HG03103 (cell line): ENCODE measurements at regions not wholly inside any gene's neighbourhood (a gene's known extent, or its start where the extent isn't known, plus 50 kb on each side); places are given as distances from the start of the nearest gene placed in this dataset.
A peak's percentile ranks its signal among the peaks of the same experiment; 100 is the strongest.

Experiments used
- ATAC-seq: cut with Tn5 transposase; IDR thresholded peaks from one replicate; pipeline ENCODE4 v1.9.1; 2021; ENCODE audit warnings: low read depth; ENCODE audit not compliant: unreplicated experiment

DNA sequence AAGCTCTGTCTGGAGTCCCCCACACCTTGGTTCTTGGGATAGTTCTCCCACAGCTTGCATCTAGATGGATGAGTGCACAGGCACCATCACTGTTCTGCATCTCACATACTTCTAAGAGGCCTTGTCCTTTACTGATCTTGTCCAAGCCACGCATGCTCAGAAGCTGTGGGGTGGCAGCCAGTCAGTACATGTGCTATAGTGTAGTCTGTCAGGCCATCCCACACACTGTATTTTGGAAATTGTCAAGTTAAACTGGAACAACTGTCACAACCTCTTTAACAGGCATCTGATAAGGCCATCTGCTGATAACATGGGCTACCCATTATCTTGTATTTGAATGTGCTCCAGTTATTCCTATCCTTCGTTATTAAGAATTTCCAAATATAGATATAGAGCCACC, 296.5 kb upstream of the AZI2 start:
- no peak for ATAC-seq

DNA sequence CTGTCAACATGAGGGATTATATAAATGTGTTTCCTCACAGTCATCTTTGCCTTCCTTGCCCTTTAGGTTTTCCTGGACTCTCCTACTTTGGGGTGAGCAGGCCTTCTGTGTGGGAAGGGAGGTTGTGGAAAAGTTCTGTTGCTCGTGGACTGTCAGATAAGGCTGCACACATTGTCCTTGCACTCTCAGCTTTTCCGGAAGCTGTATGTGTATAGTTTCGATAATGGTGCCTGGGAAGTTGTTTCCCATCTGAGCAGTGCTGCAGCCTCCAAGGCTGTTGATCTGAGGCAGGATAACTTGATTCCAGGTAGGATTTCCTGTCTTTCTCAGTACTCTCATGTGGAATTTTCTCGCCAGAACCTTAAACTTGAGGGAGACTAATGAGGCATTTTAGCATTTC, 297.8 kb upstream of the AZI2 start:
- ATAC-seq: no peak

DNA sequence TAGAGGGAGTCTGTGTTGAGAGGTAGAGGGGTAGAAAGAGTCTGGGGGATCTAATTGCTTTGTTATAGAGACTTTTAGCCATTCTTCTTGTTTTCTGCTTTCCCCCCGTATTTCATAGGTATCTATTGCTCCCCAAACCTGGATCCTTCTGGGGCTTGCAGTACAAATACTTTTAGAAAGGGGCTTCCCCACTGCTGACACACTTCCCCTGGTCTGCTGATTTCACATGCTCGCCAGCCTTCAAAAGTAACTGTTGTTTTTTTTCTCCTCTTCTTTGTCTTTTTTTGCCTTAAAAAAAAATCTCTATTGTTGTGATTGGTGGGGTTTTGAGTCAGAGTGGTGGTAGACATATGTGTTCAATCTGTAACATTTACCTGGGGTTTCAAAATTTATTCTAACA, 300.6 kb upstream of the AZI2 start:
- no peak for ATAC-seq

DNA sequence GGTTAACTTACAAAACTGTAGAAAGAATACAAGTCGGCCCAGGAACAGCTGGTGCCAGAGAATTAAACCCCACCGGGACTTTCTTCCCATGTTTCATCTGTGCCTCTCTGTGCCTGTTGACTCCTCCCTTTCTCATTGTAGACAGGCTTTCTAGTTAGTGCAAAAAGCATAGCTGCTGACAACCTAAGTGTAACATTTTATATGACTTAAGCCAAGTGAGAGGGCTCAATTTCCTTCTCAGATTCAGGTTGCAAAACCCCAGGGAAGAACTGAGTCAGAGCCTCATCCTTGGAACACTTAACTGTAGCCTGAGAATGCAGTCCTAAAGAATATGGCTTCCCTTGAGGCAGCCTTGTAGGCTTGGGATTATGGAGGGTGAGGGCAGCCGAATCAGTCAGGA, 302.5 kb upstream of the AZI2 start:
- no peak for ATAC-seq

DNA sequence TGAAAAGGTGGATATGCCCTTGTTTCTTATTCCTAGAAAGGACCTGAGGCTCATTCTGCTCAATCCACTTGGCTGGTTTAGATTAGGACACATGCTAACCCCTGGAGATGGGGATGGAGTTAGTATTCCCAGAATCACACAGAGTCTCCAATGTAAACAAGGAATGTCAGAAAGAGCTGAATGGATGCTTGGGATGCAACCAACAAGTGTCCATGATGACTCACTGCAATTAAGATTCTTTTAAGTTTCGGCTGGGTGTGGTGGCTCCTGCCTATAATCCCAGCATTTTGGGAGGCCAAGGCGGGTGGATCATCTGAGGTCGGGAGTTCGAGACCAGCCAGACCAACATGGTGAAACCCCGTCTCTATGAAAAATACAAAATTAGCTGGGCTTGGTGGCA, 315.5 kb upstream of the AZI2 start:
- ATAC-seq: no peak

DNA sequence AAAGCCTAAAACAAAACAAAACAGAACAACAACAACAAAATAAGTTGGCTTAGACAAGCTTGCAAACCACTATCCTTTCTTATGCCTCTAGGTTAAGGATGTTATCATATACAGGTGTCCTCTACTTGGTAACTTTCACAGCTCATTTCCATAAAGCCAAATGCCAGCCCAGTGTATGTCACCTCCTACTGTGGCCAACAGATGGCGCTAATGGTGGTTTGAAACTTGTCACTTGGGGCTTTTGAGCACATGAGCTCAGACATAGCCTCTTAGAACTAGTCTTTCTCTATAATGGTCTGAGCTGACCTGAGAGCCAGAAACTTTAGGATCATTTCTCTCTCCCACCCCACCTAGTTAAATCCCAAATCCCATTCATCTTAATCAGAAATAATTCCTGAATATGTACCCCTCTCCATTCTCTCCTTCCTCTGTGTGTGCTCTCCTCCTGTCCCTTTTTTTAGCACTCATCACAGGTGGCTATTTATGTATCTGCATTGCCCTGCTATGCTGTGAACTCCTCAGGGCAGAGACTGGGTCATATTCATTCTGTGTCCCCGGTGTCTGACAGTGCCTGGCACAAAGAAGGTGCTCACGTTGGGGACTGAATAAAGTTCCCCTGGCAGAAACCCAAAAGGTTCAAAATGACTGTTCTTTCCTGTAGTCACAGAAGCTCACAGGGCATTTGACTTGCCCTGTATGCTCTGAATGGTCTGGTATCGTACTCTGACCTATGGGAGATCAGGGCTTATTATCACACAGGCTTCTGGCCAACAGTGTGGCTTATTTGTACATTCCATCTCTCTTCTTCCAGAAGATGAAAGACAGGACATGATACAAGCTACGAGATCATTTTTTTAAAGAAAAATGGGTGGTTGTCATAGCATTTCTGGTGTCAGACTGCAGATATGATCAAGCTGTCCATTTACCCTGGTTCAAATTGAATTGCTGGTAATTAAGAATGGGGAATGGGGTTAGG, 319.3 kb upstream of the AZI2 start:
- ATAC-seq: peak; percentile 95

DNA sequence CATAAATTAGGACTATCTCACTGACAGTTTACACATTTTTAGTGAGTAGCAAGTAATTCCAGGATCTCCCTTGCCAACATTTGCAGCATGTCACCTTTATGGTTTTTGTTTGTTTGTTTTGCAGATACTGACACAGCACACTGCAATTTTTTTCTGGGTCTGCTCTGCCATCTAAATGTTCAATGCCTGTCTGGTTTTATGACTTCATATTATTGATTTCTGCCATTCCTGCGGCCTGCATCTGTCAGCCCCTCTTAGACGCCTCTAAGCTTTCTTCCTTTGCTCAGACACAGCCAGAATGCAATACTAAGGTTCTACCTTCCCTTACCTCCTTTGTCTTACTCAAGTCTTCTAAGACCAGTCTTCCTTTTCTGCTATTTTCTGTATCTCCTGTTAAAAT, 321.2 kb upstream of the AZI2 start:
- ATAC-seq: no peak

DNA sequence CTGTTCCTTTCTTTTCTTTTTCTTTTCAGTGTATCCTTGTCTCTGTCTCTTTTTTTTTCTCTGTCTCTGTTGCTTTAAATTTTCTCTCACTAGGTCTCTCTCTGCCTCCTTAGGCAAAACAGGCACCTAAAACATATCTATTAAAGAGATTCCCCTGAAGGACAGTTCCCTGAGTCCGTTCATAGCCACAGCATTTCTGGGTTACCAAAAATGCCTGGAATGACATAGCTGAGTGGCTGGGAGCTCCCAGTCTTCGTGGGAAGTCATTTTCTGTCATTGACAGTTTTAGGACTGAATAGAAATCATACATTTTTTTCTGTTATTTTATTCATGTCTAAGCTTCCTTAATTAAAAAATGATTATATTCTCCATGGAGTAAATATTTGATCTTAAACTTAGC, 323.8 kb upstream of the AZI2 start:
- no peak for ATAC-seq

DNA sequence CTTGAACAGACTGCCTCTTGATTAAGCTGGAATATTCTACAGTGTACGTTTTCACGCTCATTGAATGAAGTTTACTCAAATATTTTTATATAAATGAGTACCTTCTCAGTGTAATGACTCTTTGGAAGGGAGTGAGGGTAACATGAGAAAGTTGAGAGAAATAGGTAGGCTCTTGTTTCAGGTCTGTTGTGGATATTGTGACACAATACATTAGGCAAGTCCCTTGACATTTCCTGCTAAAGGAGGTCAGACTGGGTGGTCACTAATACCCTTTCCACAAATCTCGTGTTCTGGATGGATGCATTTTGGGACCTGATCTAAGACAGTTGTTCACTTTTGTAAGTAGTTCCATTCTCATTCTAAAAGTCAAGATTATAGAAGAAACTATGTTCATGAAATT, 324.8 kb upstream of the AZI2 start:
- ATAC-seq: no peak

DNA sequence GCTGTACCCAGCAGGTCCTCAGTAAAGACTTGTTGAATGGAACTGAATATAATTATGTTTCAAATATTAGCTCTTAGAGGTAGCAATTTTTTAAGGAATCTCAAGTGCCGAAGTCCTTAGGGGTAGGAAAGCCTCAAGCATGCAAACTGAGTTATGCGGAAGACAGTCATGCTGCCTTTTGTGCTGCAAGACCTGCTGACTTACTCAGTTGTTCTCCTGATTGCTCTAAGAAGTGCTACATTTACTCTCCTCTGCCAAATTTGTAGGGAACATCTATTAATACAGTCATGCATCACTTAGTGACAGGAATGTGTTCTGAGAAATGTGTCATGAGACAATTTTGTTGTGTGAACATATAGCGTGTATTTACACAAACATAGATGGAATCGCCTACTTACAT, 325.6 kb upstream of the AZI2 start:
- ATAC-seq: no peak

DNA sequence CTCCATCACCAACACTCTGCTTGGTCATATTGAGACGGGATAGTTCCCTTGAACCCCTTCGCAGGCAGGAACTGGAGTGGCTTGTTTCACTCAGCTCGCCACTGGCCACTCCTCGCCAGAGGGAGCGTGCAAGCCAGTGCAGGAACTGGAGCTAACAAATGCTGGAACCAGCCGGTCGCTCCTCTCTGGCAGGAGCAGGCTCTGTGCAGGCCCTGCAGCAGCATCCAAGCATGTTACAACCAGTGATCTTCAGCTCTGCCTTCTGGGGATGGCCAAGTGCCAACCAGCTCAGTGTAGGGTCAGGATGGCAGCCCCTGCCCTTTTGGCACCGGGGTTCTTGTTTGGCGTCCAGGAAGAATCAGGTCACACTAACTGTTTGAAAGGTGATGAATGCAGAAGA, 329.0 kb upstream of the AZI2 start:
- no peak for ATAC-seq

DNA sequence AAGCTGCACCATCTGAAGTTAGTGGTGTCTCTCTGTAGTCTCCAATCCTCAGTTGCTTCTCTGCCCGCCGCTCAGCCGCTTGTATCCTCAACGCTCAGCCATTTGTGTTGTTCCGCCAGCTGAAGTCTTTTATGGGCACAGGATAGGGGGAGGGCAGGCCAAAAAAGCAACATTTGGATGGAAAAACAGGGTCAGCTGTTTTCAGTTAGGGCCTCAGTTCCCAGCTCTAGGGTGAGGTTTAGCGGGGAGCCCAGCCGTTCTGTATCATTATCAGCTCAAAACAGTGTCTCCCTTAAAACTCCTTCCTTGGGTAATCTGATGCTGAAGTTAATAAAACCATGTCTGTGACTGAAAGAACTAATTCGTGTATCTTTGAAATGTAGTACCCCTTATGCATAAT, 329.5 kb upstream of the AZI2 start:
- ATAC-seq: no peak

DNA sequence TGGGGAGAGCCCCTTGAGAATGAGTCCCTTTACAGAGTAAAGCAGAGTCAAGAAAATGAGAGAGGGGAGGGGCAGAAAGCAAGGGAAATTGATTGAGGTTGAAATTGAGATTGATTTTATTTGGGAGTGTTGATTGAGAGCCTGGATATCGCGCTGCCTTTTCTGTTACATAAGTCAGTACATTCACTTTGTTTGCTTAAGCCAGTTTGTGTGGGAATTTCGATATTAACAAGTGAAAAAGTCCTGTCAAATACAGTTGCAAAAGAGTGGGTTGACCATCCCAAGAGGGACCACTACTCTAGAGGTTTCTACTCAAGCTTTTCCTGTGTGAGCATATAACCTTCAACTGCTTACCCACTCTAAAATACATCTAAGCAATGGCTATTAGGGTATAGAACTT, 331.4 kb upstream of the AZI2 start:
- no peak for ATAC-seq

DNA sequence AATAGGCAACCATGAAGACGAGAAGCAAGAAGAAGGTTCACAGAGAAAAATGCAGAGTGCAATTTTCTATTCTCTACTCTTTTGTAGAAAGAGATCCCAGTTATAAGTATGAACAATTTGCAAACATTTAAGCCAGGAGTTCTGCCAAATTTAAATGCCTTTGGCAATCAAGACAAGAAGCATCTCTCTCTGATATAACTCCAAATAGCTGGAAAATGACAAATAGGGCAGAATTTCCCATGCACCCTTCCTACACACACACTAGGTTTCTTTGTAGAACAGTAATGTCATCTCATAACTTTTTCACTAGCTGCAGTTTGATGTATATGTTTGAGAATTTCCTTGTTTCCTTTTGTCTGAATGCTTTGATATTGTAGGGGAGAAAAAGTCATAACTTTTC, 333.5 kb upstream of the AZI2 start:
- ATAC-seq: no peak

DNA sequence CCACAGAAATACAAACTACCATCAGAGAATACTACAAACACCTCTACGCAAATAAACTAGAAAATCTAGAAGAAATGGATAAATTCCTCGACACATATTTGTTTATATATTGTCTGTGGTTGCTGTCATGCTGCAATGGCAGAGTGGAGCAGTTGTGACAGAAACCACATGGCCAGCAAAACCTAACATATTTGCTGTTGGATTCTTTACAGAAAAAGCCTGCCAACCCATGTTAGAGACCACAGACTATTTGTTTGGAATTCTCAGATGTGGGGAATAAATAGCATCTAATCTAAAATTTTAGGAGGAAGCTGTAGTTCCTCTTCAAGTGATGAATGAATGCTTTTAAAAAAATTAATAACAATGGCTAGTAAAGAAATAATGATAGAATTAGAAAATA, 341.6 kb upstream of the AZI2 start:
- ATAC-seq: no peak

DNA sequence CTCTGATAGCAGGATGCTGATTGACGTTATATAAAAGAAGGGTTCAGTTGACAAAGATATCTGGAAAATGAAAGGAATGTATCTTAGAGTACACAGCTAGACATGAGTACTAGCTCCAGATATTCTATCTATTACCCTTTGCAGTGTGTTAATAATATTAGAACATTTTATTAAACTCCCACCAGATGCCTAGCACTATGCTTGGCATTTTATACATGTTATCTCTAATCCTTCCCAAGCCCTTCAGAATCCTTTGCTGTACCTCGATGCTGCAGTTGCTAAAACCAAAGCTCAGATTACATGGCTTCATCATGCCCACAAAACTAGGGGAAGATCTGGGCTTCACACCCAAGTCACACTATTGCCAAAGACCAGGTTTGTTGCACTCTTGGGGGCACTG, 350.1 kb upstream of the AZI2 start:
- no peak for ATAC-seq

DNA sequence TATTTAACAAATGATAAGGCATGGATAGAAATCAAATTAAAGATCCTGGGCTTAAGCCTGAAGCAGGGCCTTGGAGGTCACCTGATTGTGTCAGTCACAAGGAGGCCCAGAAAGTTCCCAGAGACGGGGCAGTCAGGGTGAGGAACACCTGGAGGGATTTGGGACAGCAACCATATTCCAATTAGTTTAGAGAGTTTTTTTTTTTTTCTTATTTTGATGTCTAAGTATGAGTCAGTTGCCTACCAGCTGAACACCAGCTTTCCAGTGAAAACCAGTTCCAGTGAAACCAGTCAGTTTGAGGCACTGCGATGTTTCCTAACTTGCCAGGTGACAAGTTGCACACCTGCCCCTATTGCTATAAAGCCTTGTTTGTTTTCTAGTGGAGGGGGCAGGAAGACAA, 350.7 kb upstream of the AZI2 start:
- ATAC-seq: no peak

DNA sequence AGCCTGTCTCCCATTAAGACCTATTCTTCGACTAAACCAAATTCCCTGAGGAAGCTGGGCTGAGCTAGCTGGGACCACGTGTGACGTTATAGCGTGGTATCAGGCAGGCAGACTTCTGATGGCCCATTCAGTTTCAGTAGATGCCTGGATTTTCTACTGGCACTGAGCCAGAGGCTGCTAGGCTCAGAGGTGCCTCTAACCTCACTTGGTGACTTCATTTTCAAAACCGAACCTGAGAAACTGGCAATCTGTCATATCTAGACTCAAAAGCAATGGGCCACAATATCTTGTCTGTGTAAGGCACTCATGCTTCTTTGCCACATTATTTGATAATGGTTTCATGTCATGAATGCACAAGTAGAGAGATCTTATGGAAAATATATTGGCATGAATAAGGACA, 352.1 kb upstream of the AZI2 start:
- no peak for ATAC-seq

DNA sequence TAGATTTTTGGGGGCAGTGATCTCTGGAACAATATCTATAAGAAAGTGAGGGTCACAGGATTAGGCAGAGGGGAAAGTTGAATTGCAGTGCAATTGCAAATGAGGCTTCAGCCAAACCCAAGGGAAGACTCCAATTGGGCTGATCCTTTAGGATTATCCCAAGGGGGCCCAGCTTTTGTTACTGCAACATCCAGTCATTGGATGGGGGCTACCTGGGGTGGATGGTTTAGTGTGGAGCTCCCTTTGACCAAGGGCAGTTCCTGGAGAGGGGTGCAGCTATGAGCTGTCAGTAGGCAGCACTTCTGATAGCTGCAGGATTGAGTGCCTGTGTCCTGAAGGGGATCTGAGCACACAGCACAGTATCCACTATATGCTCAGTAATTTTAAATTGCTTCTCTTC, 355.2 kb upstream of the AZI2 start:
- ATAC-seq: no peak

DNA sequence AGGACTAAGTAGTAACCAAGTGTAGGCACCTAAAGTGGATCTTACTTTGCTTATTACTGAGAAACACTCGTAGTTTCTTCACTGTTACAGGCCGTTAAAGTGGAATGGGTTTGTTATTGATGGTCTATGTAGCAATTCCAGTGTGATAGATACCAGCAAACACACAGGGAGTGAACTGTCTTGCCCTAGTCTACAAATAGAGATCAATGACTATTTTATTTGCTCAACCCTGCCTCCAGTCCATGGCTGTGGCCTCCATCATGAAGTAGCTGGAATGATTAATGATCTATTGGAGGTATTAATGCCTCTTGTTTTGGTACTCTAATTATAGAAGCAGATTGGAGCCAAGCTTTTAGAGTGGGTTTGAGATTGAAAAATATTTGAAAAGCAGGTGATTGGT, 362.7 kb upstream of the AZI2 start:
- no peak for ATAC-seq

DNA sequence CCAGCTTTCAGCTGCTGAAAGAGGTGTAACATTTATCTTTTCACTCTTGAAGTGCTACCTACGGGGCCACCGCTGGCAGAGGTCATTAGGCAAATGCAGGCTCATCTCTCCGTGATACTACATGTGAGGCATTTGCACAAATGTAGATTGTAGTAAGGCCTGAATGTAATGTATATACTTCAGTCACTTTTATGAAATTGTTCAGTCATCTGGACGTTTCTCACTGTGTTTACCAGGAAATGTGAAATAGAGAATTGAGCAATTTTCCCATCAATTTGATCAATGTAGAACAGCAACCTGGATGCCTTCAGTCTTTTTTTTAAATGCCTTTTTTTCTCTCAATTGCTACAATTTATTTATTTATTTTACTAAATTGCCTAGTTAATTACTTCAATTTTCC, 368.3 kb upstream of the AZI2 start:
- ATAC-seq: no peak

DNA sequence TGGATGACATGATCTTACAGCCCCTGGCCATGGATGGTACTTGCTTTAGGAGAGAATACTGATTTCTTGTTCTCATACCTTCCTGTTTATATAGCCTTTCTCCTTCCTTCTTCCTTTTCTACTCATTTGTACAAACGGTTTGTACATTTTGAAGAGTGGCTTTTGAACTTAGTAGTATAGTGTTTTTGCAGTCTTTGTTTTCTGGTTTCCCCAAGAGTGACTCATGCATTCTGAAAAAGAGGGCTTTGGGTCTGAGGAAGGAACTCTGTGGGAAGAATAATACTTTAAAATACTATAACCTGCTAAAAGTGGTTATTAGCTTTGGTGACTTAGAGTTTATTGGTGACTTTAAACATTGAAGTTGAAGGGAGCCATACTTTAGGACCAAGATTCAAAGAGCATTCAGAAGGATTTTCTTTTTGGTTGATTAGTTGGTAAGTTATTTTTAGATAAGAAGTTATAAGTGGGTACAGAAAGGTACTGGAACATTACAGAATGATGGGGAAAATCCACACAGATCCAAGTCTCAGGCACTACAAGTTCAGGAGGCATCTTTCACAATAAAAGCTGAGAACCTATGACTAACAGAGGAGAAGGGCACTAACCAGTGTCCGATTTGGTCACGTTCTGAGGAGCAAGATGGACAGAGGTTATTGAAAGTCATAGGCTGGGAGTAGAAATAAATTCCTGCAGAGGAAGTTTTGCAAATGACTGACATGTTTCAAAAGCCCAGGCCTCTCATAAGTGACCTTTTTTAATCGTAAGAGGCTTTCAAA, 369.6 kb upstream of the AZI2 start:
- ATAC-seq: no peak
